Chondrocyte (in vitro differentiated cells): ENCODE measurements at regions not wholly inside any gene's neighbourhood (a gene's known extent, or its start where the extent isn't known, plus 50 kb on each side); places are given as distances from the start of the nearest gene placed in this dataset.

Experiments used
- DNase-seq: peaks from one replicate; pipeline ENCODE4 v3.0.0; 2021; ENCODE audit warnings: mixed read lengths, low spot score
- H3K27ac Mint-ChIP-seq: one replicate; pipeline ENCODE4 v1.8.0; 2021; ENCODE audit warnings: mild to moderate bottlenecking, moderate library complexity, mixed read lengths; ENCODE audit not compliant: unreplicated experiment
- H3K27me3 Mint-ChIP-seq: 2 replicates; pipeline ENCODE4 v1.8.0; 2021; ENCODE audit warnings: low read depth, mixed read lengths
- H3K36me3 Mint-ChIP-seq: 2 replicates; pipeline ENCODE4 v1.8.0; 2021; ENCODE audit warnings: low read depth, mixed read lengths
- H3K4me1 Mint-ChIP-seq: 2 replicates; pipeline ENCODE4 v1.8.0; 2021; ENCODE audit warnings: low read depth, mild to moderate bottlenecking, mixed read lengths
- H3K4me3 Mint-ChIP-seq: one replicate; pipeline ENCODE4 v1.8.0; 2021; ENCODE audit warnings: mild to moderate bottlenecking, moderate library complexity, mixed read lengths; ENCODE audit not compliant: unreplicated experiment
- H3K9me3 Mint-ChIP-seq: 2 replicates; pipeline ENCODE4 v1.8.0; 2021; ENCODE audit warnings: low read depth, mixed read lengths
- CTCF ChIP-seq: fragments of 200-600 bp; sonication (generic); IDR thresholded peaks from 2 replicates; pipeline ENCODE4 v1.5.0; 2021; ENCODE audit warnings: antibody characterized with exemption, mild to moderate bottlenecking, moderate library complexity

DNA sequence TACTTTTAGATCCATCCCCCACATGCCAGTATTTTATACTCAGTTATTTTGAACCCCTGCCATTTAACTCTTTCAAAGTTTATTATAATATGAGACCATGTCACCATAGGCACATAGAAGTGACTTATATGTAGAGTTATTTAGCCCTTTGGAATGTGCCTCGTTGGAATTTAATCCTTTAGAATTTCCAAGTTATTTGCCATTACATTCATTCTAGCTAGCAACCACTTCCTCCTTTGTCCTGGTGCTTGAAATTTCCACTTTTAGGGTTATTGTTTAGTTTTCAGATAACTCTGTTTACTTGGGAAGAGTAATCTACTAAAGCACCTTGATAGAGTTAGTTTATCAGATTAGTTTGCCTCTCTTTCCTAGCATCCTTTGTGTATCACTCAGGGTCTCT, 82.8 kb upstream of the TLE1 start:
- no peak overlapping the region for H3K4me3 Mint-ChIP-seq
- no peak for DNase-seq
- H3K27me3 Mint-ChIP-seq: no peaks in the 10 kb centered on the region
- peak overlapping the region; percentile 23 for H3K27ac Mint-ChIP-seq
- peaks cover 18% of the 10 kb centered on the region for H3K4me1 Mint-ChIP-seq
- no peaks in the 10 kb centered on the region for H3K36me3 Mint-ChIP-seq
- peaks cover 9% of the 10 kb centered on the region for H3K9me3 Mint-ChIP-seq
- no peak for TF ChIP-seq CTCF

- no peak for DNase-seq
- H3K4me1 Mint-ChIP-seq: peaks cover 10% of the 10 kb centered on the region
- H3K4me3 Mint-ChIP-seq: no peak overlapping the region
- no peak for TF ChIP-seq CTCF
- H3K9me3 Mint-ChIP-seq: peaks cover 3% of the 10 kb centered on the region
- no peaks in the 10 kb centered on the region for H3K36me3 Mint-ChIP-seq
- no peaks in the 10 kb centered on the region for H3K27me3 Mint-ChIP-seq
- no peak overlapping the region for H3K27ac Mint-ChIP-seq
Measured at GRCh38 chr9:81776390-81776789, 87.0 kb upstream of the TLE1 start.

DNA sequence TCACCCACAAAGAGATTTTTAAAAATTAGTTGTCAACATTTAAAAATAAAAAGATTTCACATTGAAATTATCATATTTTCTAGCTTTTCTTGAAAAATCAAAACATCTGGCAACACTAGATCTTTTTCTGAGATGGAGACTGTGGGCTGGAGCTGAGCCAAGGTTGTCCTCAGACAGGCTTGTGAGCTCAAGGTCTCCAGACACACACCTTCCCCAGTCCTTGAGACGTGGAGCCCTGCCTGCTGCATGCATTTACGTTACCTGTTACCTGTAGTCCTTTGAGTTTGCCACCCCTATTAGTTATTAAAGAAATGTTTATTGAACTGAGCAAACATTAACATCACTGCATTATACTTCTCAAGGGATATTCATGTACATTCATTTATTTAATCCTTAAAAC, 87.5 kb upstream of the TLE1 start:
- H3K4me3 Mint-ChIP-seq: no peak overlapping the region
- H3K9me3 Mint-ChIP-seq: peaks cover 3% of the 10 kb centered on the region
- peaks cover 5% of the 10 kb centered on the region for H3K4me1 Mint-ChIP-seq
- no peak for DNase-seq
- H3K27me3 Mint-ChIP-seq: no peaks in the 10 kb centered on the region
- no peak for TF ChIP-seq CTCF
- no peaks in the 10 kb centered on the region for H3K36me3 Mint-ChIP-seq
- H3K27ac Mint-ChIP-seq: no peak overlapping the region

- Mint-ChIP-seq H3K4me3 (no peak overlapping the region), H3K27me3 (no peaks in the 10 kb centered on the region), H3K4me1 (no peaks in the 10 kb centered on the region), H3K36me3 (no peaks in the 10 kb centered on the region), H3K27ac (no peak overlapping the region), H3K9me3 (peaks cover 3% of the 10 kb centered on the region)
- DNase-seq: no peak
- TF ChIP-seq CTCF: no peak
Measured at GRCh38 chr9:81777482-81777881, 88.1 kb upstream of the TLE1 start.

DNA sequence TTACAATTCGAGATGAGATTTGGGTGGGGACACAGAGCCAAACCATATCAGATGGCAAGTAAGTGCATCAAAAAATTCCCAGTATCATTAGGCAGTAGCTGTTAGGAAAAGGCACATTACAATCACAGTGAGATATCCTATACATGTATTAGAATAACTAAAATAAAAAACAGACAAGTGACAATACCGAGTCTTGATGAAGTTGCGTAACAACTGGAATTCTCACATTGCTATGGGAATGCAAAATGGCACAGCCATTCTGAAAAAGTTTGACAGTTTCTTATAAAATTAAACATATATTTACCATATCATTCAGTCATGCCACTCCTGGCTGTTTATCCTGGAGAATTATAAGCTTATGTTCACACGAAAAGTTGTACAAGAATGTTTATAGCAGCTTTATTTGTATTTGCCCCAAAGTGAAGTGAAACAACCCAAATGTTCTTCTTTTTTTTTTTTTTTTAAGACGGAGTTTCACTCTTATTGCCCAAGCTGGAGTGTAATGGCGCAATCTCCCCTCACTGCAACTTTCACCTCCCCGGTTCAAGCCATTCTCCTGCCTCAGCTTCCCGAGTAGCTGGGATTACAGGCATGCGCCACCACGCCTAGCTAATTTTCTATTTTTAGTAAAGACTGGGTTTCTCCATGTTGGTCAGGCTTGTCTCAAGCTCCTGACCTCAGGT, 93.1 kb upstream of the TLE1 start:
- Mint-ChIP-seq H3K4me3 (no peak overlapping the region), H3K9me3 (no peaks in the 10 kb centered on the region), H3K4me1 (peaks cover 2% of the 10 kb centered on the region), H3K27me3 (no peaks in the 10 kb centered on the region), H3K27ac (no peak overlapping the region), H3K36me3 (no peaks in the 10 kb centered on the region)
- no peak for TF ChIP-seq CTCF
- no peak for DNase-seq
